OCI-LY7 (cell line): ENCODE measurements at regions not wholly inside any gene's neighbourhood (a gene's known extent, or its start where the extent isn't known, plus 50 kb on each side); places are given as distances from the start of the nearest gene placed in this dataset.

ENCODE experiments used
- CTCF ChIP-seq: fragments of 200-600 bp; sonication (generic); conservative IDR thresholded peaks from 2 replicates; pipeline ENCODE4 v1.5.1; 2014; ENCODE audit warnings: mild to moderate bottlenecking, antibody characterized with exemption, low read length, moderate library complexity, mixed read lengths
- EZH2phosphoT487 ChIP-seq: fragments of 200-600 bp; sonication (generic); IDR thresholded peaks from 2 replicates; pipeline ENCODE4 v1.6.1; 2018; ENCODE audit warnings: low read depth, borderline replicate concordance, mild to moderate bottlenecking, mixed run types, antibody characterized with exemption, low read length, moderate library complexity, mixed read lengths

DNA sequence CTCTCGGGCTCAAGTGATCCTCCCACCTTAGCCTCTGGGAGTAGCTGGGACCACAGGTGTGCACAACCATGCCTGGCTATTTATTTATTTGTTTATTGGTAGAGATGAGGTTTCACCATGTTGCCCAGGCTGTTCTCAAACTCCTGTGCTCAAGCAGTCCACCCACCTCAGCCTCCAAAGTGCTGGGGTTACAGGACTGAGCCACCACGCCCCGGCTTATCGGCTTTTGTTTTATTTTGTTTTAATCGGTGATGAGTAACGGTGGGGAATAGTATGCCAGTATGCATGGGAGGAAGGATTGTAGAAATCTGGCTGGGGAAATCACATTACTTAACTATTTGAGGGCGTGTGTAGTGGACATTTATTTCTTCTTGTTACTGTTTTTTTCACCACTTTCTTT is 451.0 kb upstream of the GOLIM4 start:
- TF ChIP-seq CTCF (no peak), EZH2phosphoT487 (no peak)
